H1 (cell line): ENCODE measurements at regions not wholly inside any gene's neighbourhood (a gene's known extent, or its start where the extent isn't known, plus 50 kb on each side); places are given as distances from the start of the nearest gene placed in this dataset.

Experiments used
- CTCF ChIA-PET: fragments of 300-600 bp; sonication (Branson Sonifier 250); formaldehyde crosslinking; loops from one replicate; lab custom pipeline; 2021; ENCODE audit not compliant: partially characterized antibody; lab: Charles Lee
- POLR2A ChIA-PET: fragments of 300-600 bp; sonication (Branson Sonifier 250); formaldehyde crosslinking; loops from one replicate; lab custom pipeline; 2021; ENCODE audit warnings: inconsistent platforms; ENCODE audit not compliant: partially characterized antibody; lab: Charles Lee
- DNase-seq, 2 experiments: peaks; one replicate each; pipeline versions ENCODE4 v3.0.0 to v3.0.0-alpha.2; 2010 to 2022; ENCODE audit warnings: low spot score in 2 of 2, low read depth in 1 of 2, mixed read lengths in 1 of 2
- FAIRE-seq: peaks from 2 replicates; lab custom pipeline; 2011; peaks lifted over from hg19 to GRCh38; lab: Jason Lieb, UNC
- H2AFZ ChIP-seq: 2 replicates; pipeline ENCODE4 v1.8.1; 2012; ENCODE audit warnings: low read length, inconsistent platforms
- H2AK5ac ChIP-seq: 2 replicates; pipeline ENCODE4 v1.6.1; 2013; ENCODE audit warnings: low read depth, low read length
- H2BK120ac ChIP-seq: replicated peaks from 2 replicates; pipeline ENCODE3; 2013; ENCODE audit warnings: low read depth, low read length, inconsistent platforms
- H2BK12ac ChIP-seq: 2 replicates; pipeline ENCODE4 v1.6.1; 2013; ENCODE audit warnings: low read depth, low read length
- H2BK15ac ChIP-seq: 2 replicates; pipeline ENCODE4 v1.6.1; 2013; ENCODE audit warnings: low read length
- H2BK20ac ChIP-seq: 2 replicates; pipeline ENCODE4 v1.6.1; 2013; ENCODE audit warnings: low read length
- H2BK5ac ChIP-seq: 2 replicates; pipeline ENCODE4 v1.6.1; 2013; ENCODE audit warnings: low read depth, low read length
- H3K14ac ChIP-seq: 2 replicates; pipeline ENCODE4 v1.6.1; 2013; ENCODE audit warnings: inconsistent platforms; ENCODE audit not compliant: insufficient read length
- H3K18ac ChIP-seq: 2 replicates; pipeline ENCODE4 v1.6.1; 2013; ENCODE audit warnings: low read length; ENCODE audit errors: extremely low read depth
- H3K23ac ChIP-seq: 2 replicates; pipeline ENCODE4 v1.6.1; 2013; ENCODE audit warnings: inconsistent platforms; ENCODE audit not compliant: insufficient read length
- H3K23me2 ChIP-seq: 2 replicates; pipeline ENCODE4 v1.6.1; 2013; ENCODE audit warnings: low read depth, low read length
- H3K27ac ChIP-seq: 2 replicates; pipeline ENCODE4 v1.6.1; 2011; ENCODE audit warnings: low read depth, low read length, inconsistent platforms
- H3K27me3 ChIP-seq, 4 experiments: replicated peaks in 1 of 4; 1 replicate in 1 of 4; 2 replicates in 3 of 4; pipeline versions ENCODE4 v1.6.1 to v1.8.1; 2011 to 2013; ENCODE audit warnings: low read length in 3 of 4, mild to moderate bottlenecking in 3 of 4, inconsistent platforms in 2 of 4, mixed read lengths in 2 of 4, moderate library complexity in 1 of 4; ENCODE audit not compliant: control insufficient read depth in 3 of 4, insufficient read depth in 3 of 4; ENCODE audit errors: extremely low read depth in 1 of 4
- H3K36me3 ChIP-seq, 4 experiments: 2 replicates each; pipeline versions ENCODE4 v1.6.1 to v1.8.1; 2011 to 2013; ENCODE audit warnings: mild to moderate bottlenecking in 4 of 4, low read length in 3 of 4, moderate library complexity in 2 of 4, control low read depth in 1 of 4, inconsistent platforms in 1 of 4; ENCODE audit not compliant: insufficient read depth in 4 of 4, control insufficient read depth in 2 of 4
- H3K4ac ChIP-seq: replicated peaks from 2 replicates; pipeline ENCODE3; 2013; ENCODE audit warnings: low read length, low read depth, mixed read lengths, inconsistent platforms; ENCODE audit not compliant: insufficient read length
- H3K4me1 ChIP-seq, 4 experiments: replicated peaks in 1 of 4; 1 replicate in 1 of 4; 2 replicates in 3 of 4; pipeline versions ENCODE4 v1.6.1 to v1.8.1; 2011 to 2013; ENCODE audit warnings: low read length in 3 of 4, inconsistent platforms in 2 of 4, mixed read lengths in 1 of 4; ENCODE audit not compliant: insufficient read depth in 4 of 4, control insufficient read depth in 3 of 4
- H3K4me2 ChIP-seq, 2 experiments: 2 replicates each; pipeline versions ENCODE4 v1.6.1 to v1.8.1; 2011 to 2013; ENCODE audit warnings: low read depth in 2 of 2, low read length in 2 of 2, control low read depth in 1 of 2, inconsistent platforms in 1 of 2, mild to moderate bottlenecking in 1 of 2; ENCODE audit not compliant: insufficient read depth in 1 of 2
- H3K4me3 ChIP-seq, 4 experiments: fragments of 200-600, 300-600 bp in 1 of 4; sonication (generic), shearing (Covaris generic), sonication (Bioruptor Twin) in 1 of 4; 2 replicates each; pipeline versions ENCODE4 v1.5.1 to v1.8.1; 2011 to 2016; ENCODE audit warnings: low read length in 4 of 4, low read depth in 3 of 4, control low read depth in 2 of 4, inconsistent platforms in 2 of 4, mild to moderate bottlenecking in 2 of 4, mixed read lengths in 1 of 4, moderate library complexity in 1 of 4; ENCODE audit not compliant: insufficient read depth in 2 of 4; ENCODE audit errors: extremely low read depth in 1 of 4
- H3K56ac ChIP-seq: replicated peaks from 2 replicates; pipeline ENCODE3; 2013; ENCODE audit warnings: low read depth, mild to moderate bottlenecking, mixed read lengths, low read length, inconsistent platforms; ENCODE audit not compliant: insufficient read length
- H3K79me1 ChIP-seq: 2 replicates; pipeline ENCODE4 v1.6.1; 2013; ENCODE audit warnings: low read depth, low read length, control low read depth
- H3K79me2 ChIP-seq, 2 experiments: 2 replicates each; pipeline versions ENCODE4 v1.6.1 to v1.8.1; 2012 to 2013; ENCODE audit warnings: low read length in 2 of 2, mild to moderate bottlenecking in 2 of 2, inconsistent platforms in 1 of 2; ENCODE audit not compliant: insufficient read depth in 2 of 2, control insufficient read depth in 1 of 2
- H3K9ac ChIP-seq, 4 experiments: replicated peaks in 1 of 4; 1 replicate in 1 of 4; 2 replicates in 3 of 4; pipeline versions ENCODE4 v1.6.1 to v1.8.1; 2011 to 2013; ENCODE audit warnings: low read depth in 3 of 4, low read length in 3 of 4, control low read depth in 2 of 4, mild to moderate bottlenecking in 2 of 4, moderate library complexity in 2 of 4, inconsistent platforms in 1 of 4; ENCODE audit errors: extremely low read depth in 1 of 4
- H3K9me3 ChIP-seq, 2 experiments: 2 replicates each; pipeline versions ENCODE4 v1.6.1 to v1.8.1; 2012 to 2013; ENCODE audit warnings: mild to moderate bottlenecking in 2 of 2, moderate library complexity in 2 of 2, control low read depth in 1 of 2, inconsistent platforms in 1 of 2, low read depth in 1 of 2, low read length in 1 of 2, mixed read lengths in 1 of 2; ENCODE audit not compliant: insufficient read depth in 2 of 2
- H4K20me1 ChIP-seq, 2 experiments: replicated peaks in 1 of 2; 2 replicates each; pipeline versions ENCODE3 to v1.8.1; 2011 to 2013; ENCODE audit warnings: inconsistent platforms in 2 of 2, low read length in 2 of 2, mild to moderate bottlenecking in 1 of 2; ENCODE audit not compliant: insufficient read depth in 2 of 2, control insufficient read depth in 1 of 2
- H4K5ac ChIP-seq: 2 replicates; pipeline ENCODE4 v1.6.1; 2013; ENCODE audit warnings: low read length, low read depth, mixed read lengths, inconsistent platforms; ENCODE audit not compliant: insufficient read length
- H4K8ac ChIP-seq: 2 replicates; pipeline ENCODE4 v1.8.0; 2013; ENCODE audit warnings: mild to moderate bottlenecking, moderate library complexity, low read length, inconsistent platforms; ENCODE audit not compliant: insufficient read depth; ENCODE audit errors: extremely low read depth
- H4K91ac ChIP-seq: replicated peaks from 2 replicates; pipeline ENCODE3; 2013; ENCODE audit warnings: low read length, mixed read lengths, inconsistent platforms; ENCODE audit not compliant: insufficient read length
- BRCA1 ChIP-seq: IDR thresholded peaks from 2 replicates; pipeline ENCODE4 v1.6.1; 2012; ENCODE audit warnings: low read depth, low read length, improper control_type of control experiment
- CBX5 ChIP-seq: fragments of 300-800, 300-1000 bp; sonication (generic); IDR thresholded peaks from 2 replicates; pipeline ENCODE4 v1.7.1; 2016; ENCODE audit warnings: antibody characterized with exemption, low read length, low read depth
- CHD1 ChIP-seq: IDR thresholded peaks from 2 replicates; pipeline ENCODE4 v1.6.1; 2012; ENCODE audit warnings: low read depth, low read length, improper control_type of control experiment
- CTBP2 ChIP-seq: IDR thresholded peaks from 2 replicates; pipeline ENCODE4 v1.7.0; 2011; ENCODE audit warnings: borderline replicate concordance, mild to moderate bottlenecking, moderate library complexity, mixed read lengths, low read length; ENCODE audit not compliant: insufficient read depth, insufficient read length
- EGR1 ChIP-seq: IDR thresholded peaks from 2 replicates; pipeline ENCODE4 v1.6.1; 2011; ENCODE audit warnings: low read depth, low read length, borderline replicate concordance
- KDM1A ChIP-seq: fragments of 200-600, 300-600 bp; sonication (generic); IDR thresholded peaks from 2 replicates; pipeline ENCODE4 v1.7.1; 2016; ENCODE audit warnings: mild to moderate bottlenecking, low read length, borderline replicate concordance
- KDM5A ChIP-seq: fragments of 200-600 bp; IDR thresholded peaks from 2 replicates; pipeline ENCODE4 v1.7.1; 2012; ENCODE audit warnings: mild to moderate bottlenecking, low read length, inconsistent platforms, mixed read lengths
- POLR2AphosphoS5 ChIP-seq: IDR thresholded peaks from 2 replicates; pipeline ENCODE4 v1.6.1; 2011; ENCODE audit warnings: low read depth, low read length
- RFX5 ChIP-seq: IDR thresholded peaks from 2 replicates; pipeline ENCODE4 v1.6.1; 2011; ENCODE audit warnings: low read depth, low read length, improper control_type of control experiment, borderline replicate concordance
- SIN3A ChIP-seq, 2 experiments: IDR thresholded peaks in 1 of 2; conservative IDR thresholded peaks in 1 of 2; 2 replicates each; pipeline ENCODE4 v1.6.1; 2011 to 2012; ENCODE audit warnings: low read length in 2 of 2, improper control_type of control experiment in 1 of 2, low read depth in 1 of 2, mild to moderate bottlenecking in 1 of 2
- USF2 ChIP-seq: IDR thresholded peaks from 2 replicates; pipeline ENCODE4 v1.6.1; 2011; ENCODE audit warnings: low read length, improper control_type of control experiment
- ZNF274 ChIP-seq: IDR thresholded peaks from 2 replicates; pipeline ENCODE4 v1.7.0; 2012; ENCODE audit warnings: low read length, borderline replicate concordance; ENCODE audit errors: extremely low read depth
- WGBS, 2 experiments: shearing (Covaris generic) in 1 of 2; methylation state at CpG; one replicate each; pipeline versions ENCODE4 v1.1.6 to v1.1.7; 2013 to 2015; ENCODE audit warnings: low lambda C conversion rate in 2 of 2, mixed read lengths in 2 of 2, inconsistent platforms in 1 of 2, low coverage in 1 of 2, missing lambda C conversion rate in 1 of 2; ENCODE audit not compliant: insufficient replicate concordance in 2 of 2, insufficient coverage in 1 of 2, insufficient read length in 1 of 2; ENCODE audit errors: extremely low coverage in 1 of 2, missing lambda C conversion rate in 1 of 2; 5-methylcytosine and 5-hydroxymethylcytosine counted together
- TF ChIP-seq, protein P1 (sequence below): IDR thresholded peaks from 2 replicates; pipeline ENCODE4 v1.6.1; 2011; ENCODE audit warnings: low read depth, mild to moderate bottlenecking, low read length; ENCODE audit not compliant: insufficient read depth

- H2BK12ac ChIP-seq, result no peak overlapping the region
- no peak overlapping the region for H3K56ac ChIP-seq
- H3K9me3 ChIP-seq, result no peaks in the 10 kb centered on the region
- no peak overlapping the region for H2BK120ac ChIP-seq
- no peak overlapping the region for H4K91ac ChIP-seq
- no peaks in the 10 kb centered on the region for H4K20me1 ChIP-seq
- H2BK15ac ChIP-seq, result no peak overlapping the region
- H2AK5ac ChIP-seq, result no peak overlapping the region
- no peak for DNase-seq
- H3K4me3 ChIP-seq, result no peak overlapping the region
- H4K5ac ChIP-seq, result no peak overlapping the region
- H3K79me1 ChIP-seq, result no peaks in the 10 kb centered on the region
- no peak overlapping the region for H2BK20ac ChIP-seq
- H3K79me2 ChIP-seq, result no peaks in the 10 kb centered on the region
- H2BK5ac ChIP-seq, result no peak overlapping the region
- no peaks in the 10 kb centered on the region for H3K36me3 ChIP-seq
- FAIRE-seq, result no peak
- H3K23me2 ChIP-seq, result no peaks in the 10 kb centered on the region
- H3K4me1 ChIP-seq, result peaks cover 2 to 16% (median 8%) of the 10 kb centered on the region in 4 experiments; a peak in 4 of 7 replicates
- ChIA-PET CTCF (no interaction called here), POLR2A (no interaction called here)
- no peak overlapping the region for H3K27ac ChIP-seq
- no peak overlapping the region for H3K4ac ChIP-seq
- peaks cover 0 to 5% (median under 1%) of the 10 kb centered on the region in 4 experiments; a peak in 2 of 7 replicates for H3K27me3 ChIP-seq
- H2AFZ ChIP-seq, result no peak overlapping the region
- no peak overlapping the region for H4K8ac ChIP-seq
- no peak overlapping the region for H3K9ac ChIP-seq
- H3K18ac ChIP-seq, result no peak overlapping the region
- no peak overlapping the region for H3K23ac ChIP-seq
- 94% methylated on average over 1 of the region's 1 CpG; no CpG with 5 or more reads in 1 of the 2 experiments for WGBS, 2 experiments
- H3K14ac ChIP-seq, result no peak overlapping the region
- no peak overlapping the region for H3K4me2 ChIP-seq
- TF ChIP-seq ZNF274 (no peak), CHD1 (no peak), POLR2AphosphoS5 (no peak), KDM5A (no peak), EGR1 (no peak), RFX5 (no peak), SIN3A (conservative IDR thresholded peaks at IDR 0.05 in 1 of 2, IDR thresholded peaks at IDR 0.05 in 1 of 2; ENCODE audit: low read depth in 1 of 2, low read length in 2 of 2) (no peak), BRCA1 (no peak), USF2 (no peak), CBX5 (no peak), CTBP2 (no peak), KDM1A (no peak)
- TF ChIP-seq, protein P1, sequence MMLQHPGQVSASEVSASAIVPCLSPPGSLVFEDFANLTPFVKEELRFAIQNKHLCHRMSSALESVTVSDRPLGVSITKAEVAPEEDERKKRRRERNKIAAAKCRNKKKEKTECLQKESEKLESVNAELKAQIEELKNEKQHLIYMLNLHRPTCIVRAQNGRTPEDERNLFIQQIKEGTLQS, result no peak
Measured at GRCh38 chr3:64917914-64918453, 230.2 kb upstream of the ADAMTS9 start.
